ENCODE measurements at regions not wholly inside any gene's neighbourhood (a gene's known extent, or its start where the extent isn't known, plus 50 kb on each side); places are given as distances from the start of the nearest gene placed in this dataset.

DNA sequence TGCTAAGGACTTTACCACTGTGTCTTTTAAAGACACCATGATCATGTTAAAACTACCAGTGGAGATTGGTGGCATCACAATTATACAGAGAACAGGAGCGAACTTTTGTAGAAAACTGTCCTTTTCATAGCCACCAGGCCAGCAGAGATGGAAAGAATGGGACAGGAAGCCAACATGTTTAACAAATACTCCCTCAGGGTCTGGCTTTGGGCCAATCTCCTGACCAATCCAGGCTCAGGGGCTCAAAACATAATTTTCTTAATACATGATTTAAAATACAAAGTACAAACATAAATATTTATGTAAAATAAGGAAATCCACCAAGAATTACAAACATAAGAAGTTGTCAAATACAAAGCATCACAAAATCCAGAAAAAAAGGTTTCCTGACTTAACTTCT, 266.0 kb downstream of the VPS13C start:
- Histone ChIP-seq H3K9ac (ENCODE audit: low read length) (no peak overlapping the region), H3K4me2 (ENCODE audit: low read length) (no peak overlapping the region), H3F3A (ENCODE audit: insufficient read depth, low read length, poor library complexity, severe bottlenecking) (no peaks in the 10 kb centered on the region), H3K27me3 (ENCODE audit: insufficient read depth, low read depth, low read length) (no peaks in the 10 kb centered on the region), H3K36me3 (ENCODE audit: insufficient read depth, low read length) (no peaks in the 10 kb centered on the region), H2AFZ (ENCODE audit: low read depth, low read length) (no peak overlapping the region), H3K79me2 (replicated peaks; ENCODE audit: insufficient read depth, low read length) (no peaks in the 10 kb centered on the region), H3K9me2 (ENCODE audit: insufficient read depth, low read length) (no peaks in the 10 kb centered on the region), H3K4me3 (ENCODE audit: low read length) (no peak overlapping the region), H3K9me3 (ENCODE audit: low read length) (peaks cover 4% of the 10 kb centered on the region), H3K27ac (ENCODE audit: low read length) (no peak overlapping the region), H4K20me1 (ENCODE audit: insufficient read depth) (no peaks in the 10 kb centered on the region)
- TF ChIP-seq SMC3 (conservative IDR thresholded peaks at IDR 0.05; ENCODE audit: poor library complexity) (no peak), EP300 (conservative IDR thresholded peaks at IDR 0.05; ENCODE audit: poor library complexity, severe bottlenecking) (no peak), POLR2AphosphoS5 (IDR thresholded peaks at IDR 0.05) (no peak), MXI1 (conservative IDR thresholded peaks at IDR 0.05; ENCODE audit: poor library complexity, severe bottlenecking) (no peak), EZH2 (IDR thresholded peaks at IDR 0.05; ENCODE audit: borderline replicate concordance, insufficient read depth, low read length, poor library complexity, severe bottlenecking) (no peak), RAD21 (conservative IDR thresholded peaks at IDR 0.05) (no peak), TAF1 (IDR thresholded peaks at IDR 0.05; ENCODE audit: low read depth) (no peak)
- TF ChIP-seq, protein P1, sequence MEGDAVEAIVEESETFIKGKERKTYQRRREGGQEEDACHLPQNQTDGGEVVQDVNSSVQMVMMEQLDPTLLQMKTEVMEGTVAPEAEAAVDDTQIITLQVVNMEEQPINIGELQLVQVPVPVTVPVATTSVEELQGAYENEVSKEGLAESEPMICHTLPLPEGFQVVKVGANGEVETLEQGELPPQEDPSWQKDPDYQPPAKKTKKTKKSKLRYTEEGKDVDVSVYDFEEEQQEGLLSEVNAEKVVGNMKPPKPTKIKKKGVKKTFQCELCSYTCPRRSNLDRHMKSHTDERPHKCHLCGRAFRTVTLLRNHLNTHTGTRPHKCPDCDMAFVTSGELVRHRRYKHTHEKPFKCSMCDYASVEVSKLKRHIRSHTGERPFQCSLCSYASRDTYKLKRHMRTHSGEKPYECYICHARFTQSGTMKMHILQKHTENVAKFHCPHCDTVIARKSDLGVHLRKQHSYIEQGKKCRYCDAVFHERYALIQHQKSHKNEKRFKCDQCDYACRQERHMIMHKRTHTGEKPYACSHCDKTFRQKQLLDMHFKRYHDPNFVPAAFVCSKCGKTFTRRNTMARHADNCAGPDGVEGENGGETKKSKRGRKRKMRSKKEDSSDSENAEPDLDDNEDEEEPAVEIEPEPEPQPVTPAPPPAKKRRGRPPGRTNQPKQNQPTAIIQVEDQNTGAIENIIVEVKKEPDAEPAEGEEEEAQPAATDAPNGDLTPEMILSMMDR (IDR thresholded peaks at IDR 0.05; ENCODE audit: poor library complexity, severe bottlenecking) = no peak
- TF ChIP-seq, protein P2, sequence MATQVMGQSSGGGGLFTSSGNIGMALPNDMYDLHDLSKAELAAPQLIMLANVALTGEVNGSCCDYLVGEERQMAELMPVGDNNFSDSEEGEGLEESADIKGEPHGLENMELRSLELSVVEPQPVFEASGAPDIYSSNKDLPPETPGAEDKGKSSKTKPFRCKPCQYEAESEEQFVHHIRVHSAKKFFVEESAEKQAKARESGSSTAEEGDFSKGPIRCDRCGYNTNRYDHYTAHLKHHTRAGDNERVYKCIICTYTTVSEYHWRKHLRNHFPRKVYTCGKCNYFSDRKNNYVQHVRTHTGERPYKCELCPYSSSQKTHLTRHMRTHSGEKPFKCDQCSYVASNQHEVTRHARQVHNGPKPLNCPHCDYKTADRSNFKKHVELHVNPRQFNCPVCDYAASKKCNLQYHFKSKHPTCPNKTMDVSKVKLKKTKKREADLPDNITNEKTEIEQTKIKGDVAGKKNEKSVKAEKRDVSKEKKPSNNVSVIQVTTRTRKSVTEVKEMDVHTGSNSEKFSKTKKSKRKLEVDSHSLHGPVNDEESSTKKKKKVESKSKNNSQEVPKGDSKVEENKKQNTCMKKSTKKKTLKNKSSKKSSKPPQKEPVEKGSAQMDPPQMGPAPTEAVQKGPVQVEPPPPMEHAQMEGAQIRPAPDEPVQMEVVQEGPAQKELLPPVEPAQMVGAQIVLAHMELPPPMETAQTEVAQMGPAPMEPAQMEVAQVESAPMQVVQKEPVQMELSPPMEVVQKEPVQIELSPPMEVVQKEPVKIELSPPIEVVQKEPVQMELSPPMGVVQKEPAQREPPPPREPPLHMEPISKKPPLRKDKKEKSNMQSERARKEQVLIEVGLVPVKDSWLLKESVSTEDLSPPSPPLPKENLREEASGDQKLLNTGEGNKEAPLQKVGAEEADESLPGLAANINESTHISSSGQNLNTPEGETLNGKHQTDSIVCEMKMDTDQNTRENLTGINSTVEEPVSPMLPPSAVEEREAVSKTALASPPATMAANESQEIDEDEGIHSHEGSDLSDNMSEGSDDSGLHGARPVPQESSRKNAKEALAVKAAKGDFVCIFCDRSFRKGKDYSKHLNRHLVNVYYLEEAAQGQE (IDR thresholded peaks at IDR 0.05; ENCODE audit: borderline replicate concordance) = no peak

DNA sequence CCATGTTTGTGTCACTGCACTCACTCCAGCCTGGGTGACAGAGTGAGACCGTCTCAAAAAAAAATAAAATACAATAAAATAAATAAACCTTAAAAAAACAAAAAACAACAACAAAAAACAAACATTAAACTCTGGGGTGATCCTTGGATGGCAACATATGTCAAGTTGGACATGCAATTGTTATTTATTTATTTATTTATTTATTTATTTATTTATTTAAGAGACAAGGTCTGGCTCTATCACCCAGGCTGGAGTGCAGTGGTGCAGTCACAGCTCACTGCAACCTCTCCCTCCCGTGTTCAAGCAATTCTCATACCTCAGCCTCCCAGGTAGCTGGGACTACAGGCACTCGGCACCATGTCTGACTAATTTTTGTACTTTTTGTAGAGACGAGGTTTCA, 275.5 kb downstream of the VPS13C start:
- no peaks in the 10 kb centered on the region for H3K9me3 ChIP-seq (ENCODE audit: low read length)
- no peaks in the 10 kb centered on the region for H3K79me2 ChIP-seq (replicated peaks; ENCODE audit: insufficient read depth, low read length)
- no peak overlapping the region for H2AFZ ChIP-seq (ENCODE audit: low read depth, low read length)
- no peak overlapping the region for H3K9ac ChIP-seq (ENCODE audit: low read length)
- H3K4me3 ChIP-seq (ENCODE audit: low read length) = no peak overlapping the region
- TF ChIP-seq TAF1 (IDR thresholded peaks at IDR 0.05; ENCODE audit: low read depth) (no peak), EZH2 (IDR thresholded peaks at IDR 0.05; ENCODE audit: borderline replicate concordance, insufficient read depth, low read length, poor library complexity, severe bottlenecking) (no peak), MXI1 (conservative IDR thresholded peaks at IDR 0.05; ENCODE audit: poor library complexity, severe bottlenecking) (no peak), RAD21 (conservative IDR thresholded peaks at IDR 0.05) (no peak)
- TF ChIP-seq, protein P1 (IDR thresholded peaks at IDR 0.05; ENCODE audit: poor library complexity, severe bottlenecking) = no peak
- no peaks in the 10 kb centered on the region for H4K20me1 ChIP-seq (ENCODE audit: insufficient read depth)
- H3K27me3 ChIP-seq (ENCODE audit: insufficient read depth, low read depth, low read length) = no peaks in the 10 kb centered on the region
- H3K9me2 ChIP-seq (ENCODE audit: insufficient read depth, low read length) = no peaks in the 10 kb centered on the region
- no peak overlapping the region for H3K4me2 ChIP-seq (ENCODE audit: low read length)
- H3K36me3 ChIP-seq (ENCODE audit: insufficient read depth, low read length) = no peaks in the 10 kb centered on the region
- no peaks in the 10 kb centered on the region for H3F3A ChIP-seq (ENCODE audit: insufficient read depth, low read length, poor library complexity, severe bottlenecking)
- no peak overlapping the region for H3K27ac ChIP-seq (ENCODE audit: low read length)

All from neural cell (in vitro differentiated cells).